KBM-7 (cell line): ENCODE measurements at regions not wholly inside any gene's neighbourhood (a gene's known extent, or its start where the extent isn't known, plus 50 kb on each side); places are given as distances from the start of the nearest gene placed in this dataset.

ENCODE experiments used
- DNase-seq: peaks from one replicate; pipeline ENCODE4 v3.0.0-alpha.2; 2015
- in situ Hi-C: fragments of 300-500 bp; cut with MboI; formaldehyde crosslinking; loops from 2 replicates; pipeline ENCODE4 v1.14.3; 2020; ENCODE audit warnings: low sequenced_read_pairs, low pct_unique_long_range_greater_than_20kb, mixed read lengths

GRCh38 chr1:62977366-62977765 is 193.4 kb downstream of the ATG4C start:
- in situ Hi-C loops: no loop called here

GRCh38 chr1:62978741-62979140 is 194.8 kb downstream of the ATG4C start:
- in situ Hi-C loops: no loop called here
- no peak for DNase-seq

More at GRCh38 chr1:62977366-62977765, 193.4 kb downstream of the ATG4C start:
- no peak for DNase-seq

- in situ Hi-C loops: no loop called here
- no peak for DNase-seq
Measured at GRCh38 chr1:62981434-62981833, 197.5 kb downstream of the ATG4C start.

GRCh38 chr1:62988867-62989266 is 204.9 kb downstream of the ATG4C start:
- in situ Hi-C loops: no loop called here
- no peak for DNase-seq

GRCh38 chr1:62989497-62989896 is 205.6 kb downstream of the ATG4C start:
- no peak for DNase-seq
- in situ Hi-C loops: no loop called here

- DNase-seq: no peak
- in situ Hi-C loops: no loop called here
Measured at GRCh38 chr1:62991152-62991551, 207.2 kb downstream of the ATG4C start.

- in situ Hi-C loops: no loop called here
- no peak for DNase-seq
Measured at GRCh38 chr1:62993844-62994243, 209.9 kb downstream of the ATG4C start.

- DNase-seq: no peak
- in situ Hi-C loops: no loop called here
Measured at GRCh38 chr1:62995173-62995572, 211.2 kb downstream of the ATG4C start.

GRCh38 chr1:62997884-62998283 is 214.0 kb downstream of the ATG4C start:
- in situ Hi-C loops: no loop called here
- no peak for DNase-seq

- in situ Hi-C loops: no loop called here
- no peak for DNase-seq
Measured at GRCh38 chr1:62998845-62999649, 215.1 kb downstream of the ATG4C start.

GRCh38 chr1:63000508-63000907 is 216.6 kb downstream of the ATG4C start:
- DNase-seq: no peak
- in situ Hi-C loops: no loop called here

GRCh38 chr1:63004868-63005267 is 220.9 kb downstream of the ATG4C start:
- in situ Hi-C loops: no loop called here
- DNase-seq: no peak

GRCh38 chr1:63005812-63006211 is 221.9 kb downstream of the ATG4C start:
- DNase-seq: no peak
- in situ Hi-C loops: no loop called here

- in situ Hi-C loops: no loop called here
- DNase-seq: no peak
Measured at GRCh38 chr1:63009421-63009820, 225.5 kb downstream of the ATG4C start.

GRCh38 chr1:63010913-63011660 is 227.2 kb downstream of the ATG4C start:
- DNase-seq: no peak
- in situ Hi-C loops: no loop called here

GRCh38 chr1:63012339-63012738 is 228.4 kb downstream of the ATG4C start:
- in situ Hi-C loops: no loop called here
- DNase-seq: no peak

GRCh38 chr1:63014267-63014666 is 230.3 kb downstream of the ATG4C start:
- DNase-seq: no peak
- in situ Hi-C loops: no loop called here

- no peak for DNase-seq
- in situ Hi-C loops: no loop called here
Measured at GRCh38 chr1:63022319-63022718, 238.4 kb downstream of the ATG4C start.

- in situ Hi-C loops: no loop called here
Measured at GRCh38 chr1:63023171-63023570, 239.2 kb downstream of the ATG4C start.

GRCh38 chr1:63023637-63024036 is 239.7 kb downstream of the ATG4C start:
- DNase-seq: no peak
- in situ Hi-C loops: no loop called here

More at GRCh38 chr1:63023171-63023570, 239.2 kb downstream of the ATG4C start:
- no peak for DNase-seq
